HEK293 (cell line): ENCODE measurements at regions not wholly inside any gene's neighbourhood (a gene's known extent, or its start where the extent isn't known, plus 50 kb on each side); places are given as distances from the start of the nearest gene placed in this dataset.
"Not testable (repeated sequence)": the region's sequence is repeated elsewhere in the genome, so short reads cannot be mapped to it uniquely, and the experiment has no call there.

Experiments used
- CTCF ChIP-seq: fragments of 450-650 bp; formaldehyde crosslinking; IDR thresholded peaks from 2 replicates; pipeline ENCODE4 v1.5.1; 2016; ENCODE audit warnings: missing biosample characterization, missing genetic modification characterization
- KLF16 ChIP-seq: fragments of 450-650 bp; formaldehyde crosslinking; IDR thresholded peaks from 2 replicates; pipeline ENCODE4 v1.5.1; 2017; ENCODE audit warnings: missing biosample characterization, missing genetic modification characterization
- PATZ1 ChIP-seq: fragments of 450-650 bp; formaldehyde crosslinking; IDR thresholded peaks from 2 replicates; pipeline ENCODE4 v1.5.1; 2016; ENCODE audit warnings: missing biosample characterization, missing genetic modification characterization
- PBX3 ChIP-seq: sonication (generic); formaldehyde crosslinking; IDR thresholded peaks from 2 replicates; pipeline ENCODE4 v1.8.1; 2022; ENCODE audit warnings: mild to moderate bottlenecking, moderate library complexity, missing genetic modification reagents
- SALL2 ChIP-seq: fragments of 450-650 bp; formaldehyde crosslinking; IDR thresholded peaks from 2 replicates; pipeline ENCODE4 v1.5.0; 2017; ENCODE audit warnings: missing biosample characterization, mild to moderate bottlenecking, missing genetic modification characterization, borderline replicate concordance
- YY2 ChIP-seq: fragments of 450-650 bp; formaldehyde crosslinking; IDR thresholded peaks from 2 replicates; pipeline ENCODE4 v1.5.1; 2016; ENCODE audit warnings: missing biosample characterization, missing genetic modification characterization
- ZBTB21 ChIP-seq: fragments of 450-650 bp; formaldehyde crosslinking; IDR thresholded peaks from 2 replicates; pipeline ENCODE4 v1.5.1; 2017; ENCODE audit warnings: missing biosample characterization, missing genetic modification characterization
- ZBTB8A ChIP-seq: fragments of 450-650 bp; formaldehyde crosslinking; IDR thresholded peaks from 2 replicates; pipeline ENCODE4 v1.5.1; 2016; ENCODE audit warnings: missing biosample characterization, missing genetic modification characterization
- ZNF155 ChIP-seq: fragments of 450-650 bp; formaldehyde crosslinking; IDR thresholded peaks from 2 replicates; pipeline ENCODE4 v1.5.1; 2016; ENCODE audit warnings: missing biosample characterization, missing genetic modification characterization
- ZNF184 ChIP-seq: fragments of 450-650 bp; IDR thresholded peaks from 2 replicates; pipeline ENCODE4 v1.5.1; 2018; ENCODE audit warnings: missing biosample characterization, mild to moderate bottlenecking, missing genetic modification characterization
- ZNF416 ChIP-seq: fragments of 450-650 bp; formaldehyde crosslinking; IDR thresholded peaks from 2 replicates; pipeline ENCODE4 v1.5.1; 2016; ENCODE audit warnings: missing biosample characterization, missing genetic modification characterization
- ZNF639 ChIP-seq: fragments of 450-650 bp; formaldehyde crosslinking; IDR thresholded peaks from 2 replicates; pipeline ENCODE4 v1.5.1; 2016; ENCODE audit warnings: missing biosample characterization, missing genetic modification characterization
- ZSCAN16 ChIP-seq: fragments of 450-650 bp; formaldehyde crosslinking; IDR thresholded peaks from 2 replicates; pipeline ENCODE4 v1.5.1; 2016; ENCODE audit warnings: missing biosample characterization, missing genetic modification characterization
- ZSCAN18 ChIP-seq: fragments of 450-650 bp; formaldehyde crosslinking; IDR thresholded peaks from 2 replicates; pipeline ENCODE4 v1.5.1; 2016; ENCODE audit warnings: missing biosample characterization, missing genetic modification characterization

- TF ChIP-seq CTCF (tag by site-specific recombination); SALL2 (tag by site-specific recombination); ZBTB21; ZSCAN18 (tag by site-specific recombination); PBX3 (CRISPR knock-in tag); YY2 (tag by site-specific recombination); ZNF639; KLF16 (tag by site-specific recombination); ZNF416 (tag by site-specific recombination); ZBTB8A (tag by site-specific recombination); ZSCAN16 (tag by site-specific recombination); ZNF155 (tag by site-specific recombination); PATZ1 (tag by site-specific recombination); ZNF184 (tag by site-specific recombination): not testable (repeated sequence)
Observed at GRCh38 chrX:123803984-123804365, 55.9 kb upstream of the XIAP start.
